ENCODE measurements at regions not wholly inside any gene's neighbourhood (a gene's known extent, or its start where the extent isn't known, plus 50 kb on each side); places are given as distances from the start of the nearest gene placed in this dataset.

- no peak overlapping the region for H3K27ac ChIP-seq
- no peaks in the 10 kb centered on the region for H3K27me3 ChIP-seq
- H3K4me3 ChIP-seq: no peak overlapping the region
- no peaks in the 10 kb centered on the region for H3K4me1 ChIP-seq (ENCODE audit: insufficient read depth)
- intact Hi-C loops (cut with DNase I): no loop called here
- no peaks in the 10 kb centered on the region for H3K36me3 ChIP-seq
- no peak for TF ChIP-seq POLR2A (IDR thresholded peaks at IDR 0.05)
- no peak for TF ChIP-seq CTCF (IDR thresholded peaks at IDR 0.05)
- TF ChIP-seq EP300 (IDR thresholded peaks at IDR 0.05): no peak
- DNase-seq: no peak
- H3K9me3 ChIP-seq: no peaks in the 10 kb centered on the region
Observed at GRCh38 chr4:111952688-111953087, 192.6 kb upstream of the FAM241A start.

- Histone ChIP-seq H3K4me1 (ENCODE audit: insufficient read depth) (no peaks in the 10 kb centered on the region), H3K36me3 (no peaks in the 10 kb centered on the region), H3K27me3 (no peaks in the 10 kb centered on the region), H3K9me3 (no peaks in the 10 kb centered on the region), H3K4me3 (no peak overlapping the region), H3K27ac (no peak overlapping the region)
- no peak for TF ChIP-seq POLR2A (IDR thresholded peaks at IDR 0.05)
- no peak for TF ChIP-seq CTCF (IDR thresholded peaks at IDR 0.05)
- TF ChIP-seq EP300 (IDR thresholded peaks at IDR 0.05): no peak
- DNase-seq: no peak
- 79 to 86% (median 86%) methylated on average over 1 of the region's 1 CpG for WGBS, 3 donors
- intact Hi-C loops (cut with DNase I): no loop called here
Observed at GRCh38 chr4:111954550-111954949, 190.7 kb upstream of the FAM241A start.

- Histone ChIP-seq H3K36me3 (no peaks in the 10 kb centered on the region), H3K27ac (no peak overlapping the region), H3K27me3 (no peaks in the 10 kb centered on the region), H3K4me1 (ENCODE audit: insufficient read depth) (no peaks in the 10 kb centered on the region), H3K4me3 (no peak overlapping the region), H3K9me3 (no peaks in the 10 kb centered on the region)
- no peak for DNase-seq
- TF ChIP-seq EP300 (IDR thresholded peaks at IDR 0.05) (no peak), CTCF (IDR thresholded peaks at IDR 0.05) (no peak), POLR2A (IDR thresholded peaks at IDR 0.05) (no peak)
- intact Hi-C loops (cut with DNase I): no loop called here
- 63 to 68% (median 65%) methylated on average over 4 of the region's 4 CpGs for WGBS, 3 donors
Observed at GRCh38 chr4:111955001-111955400, 190.3 kb upstream of the FAM241A start.

GRCh38 chr4:111957116-111957515 is 188.1 kb upstream of the FAM241A start:
- no peak for DNase-seq
- H3K27ac ChIP-seq: no peak overlapping the region
- 52 to 72% (median 54%) methylated on average over 3 of the region's 3 CpGs for WGBS, 3 donors
- no peaks in the 10 kb centered on the region for H3K4me1 ChIP-seq (ENCODE audit: insufficient read depth)
- intact Hi-C loops (cut with DNase I): no loop called here
- no peaks in the 10 kb centered on the region for H3K9me3 ChIP-seq
- H3K27me3 ChIP-seq: no peaks in the 10 kb centered on the region
- no peaks in the 10 kb centered on the region for H3K36me3 ChIP-seq
- TF ChIP-seq EP300 (IDR thresholded peaks at IDR 0.05) (no peak), CTCF (IDR thresholded peaks at IDR 0.05) (no peak), POLR2A (IDR thresholded peaks at IDR 0.05) (no peak)
- H3K4me3 ChIP-seq: no peak overlapping the region

GRCh38 chr4:111957997-111958396 is 187.3 kb upstream of the FAM241A start:
- no peak overlapping the region for H3K4me3 ChIP-seq
- TF ChIP-seq CTCF (IDR thresholded peaks at IDR 0.05) (no peak), EP300 (IDR thresholded peaks at IDR 0.05) (no peak), POLR2A (IDR thresholded peaks at IDR 0.05) (no peak)
- no peaks in the 10 kb centered on the region for H3K27me3 ChIP-seq
- intact Hi-C loops (cut with DNase I): no loop called here
- no peak overlapping the region for H3K27ac ChIP-seq
- H3K36me3 ChIP-seq: no peaks in the 10 kb centered on the region
- H3K9me3 ChIP-seq: no peaks in the 10 kb centered on the region
- no peaks in the 10 kb centered on the region for H3K4me1 ChIP-seq (ENCODE audit: insufficient read depth)
- no peak for DNase-seq
- 61 to 73% (median 69%) methylated on average over 1 of the region's 1 CpG for WGBS, 3 donors
